ENCODE measurements at regions not wholly inside any gene's neighbourhood (a gene's known extent, or its start where the extent isn't known, plus 50 kb on each side); places are given as distances from the start of the nearest gene placed in this dataset.

- no peaks in the 10 kb centered on the region for H3K9me1 ChIP-seq (replicated peaks; ENCODE audit: control insufficient read depth, extremely low read depth, insufficient read depth, low read length)
- dilution Hi-C loops (cut with MboI; ENCODE audit: extremely low pct_ligation_motif_present, low sequenced_read_pairs): no loop called here
- no peak for TF ChIP-seq EZH2 (IDR thresholded peaks at IDR 0.05; ENCODE audit: borderline replicate concordance, low read depth, low read length, severe bottlenecking)
- no peak for TF ChIP-seq CTCF (IDR thresholded peaks at IDR 0.05; ENCODE audit: extremely low read depth in 1 of 2, insufficient read depth in 1 of 2, low read depth in 1 of 2, low read length in 2 of 2)
- no peak for TF ChIP-seq MYC (IDR thresholded peaks at IDR 0.05; ENCODE audit: low read depth, low read length)
- no peak for TF ChIP-seq FOS (IDR thresholded peaks at IDR 0.05; ENCODE audit: borderline replicate concordance, insufficient read depth, low read length)
- no peak for TF ChIP-seq POLR2A (IDR thresholded peaks at IDR 0.05; ENCODE audit: low read depth, low read length)
- TF ChIP-seq JUN (IDR thresholded peaks at IDR 0.05; ENCODE audit: borderline replicate concordance, insufficient read depth, insufficient read length, low read depth): no peak
- TF ChIP-seq MAX (IDR thresholded peaks at IDR 0.05; ENCODE audit: insufficient read depth, insufficient read length): no peak
- TF ChIP-seq POLR2AphosphoS5 (IDR thresholded peaks at IDR 0.05; ENCODE audit: insufficient read depth, low read depth, low read length): no peak
Measured at GRCh38 chr5:149435660-149436059, 56.6 kb upstream of the IL17B start.

More at GRCh38 chr5:149435660-149436059, 56.6 kb upstream of the IL17B start:
- H3K4me2 ChIP-seq (ENCODE audit: insufficient read depth, low read length): no peak overlapping the region
- no peaks in the 10 kb centered on the region for H4K20me1 ChIP-seq (replicated peaks; ENCODE audit: control insufficient read depth, extremely low read depth, insufficient read depth, low read length)
- H3K79me2 ChIP-seq (ENCODE audit: control insufficient read depth, insufficient read depth, low read length): no peaks in the 10 kb centered on the region
- H3K9ac ChIP-seq (replicated peaks; ENCODE audit: extremely low read depth, insufficient read depth, low read length): no peak overlapping the region
- BruUV-seq (replicated peaks): no TSS peak
- H3K27ac ChIP-seq (ENCODE audit: insufficient read depth, low read depth, low read length): no peak overlapping the region
- peaks cover 15% of the 10 kb centered on the region for H3K4me1 ChIP-seq (ENCODE audit: control insufficient read depth, extremely low read depth, insufficient read depth, low read length)
- intact Hi-C loops (cut with micrococcal nuclease): loop anchor here (2.0 to 10.0 kb wide), 2 partner anchors 183 to 301 kb away; no protein-coding TSS in a partner anchor
- FAIRE-seq: no peak
- H2AFZ ChIP-seq (ENCODE audit: low read depth, low read length): no peak overlapping the region
- no peaks in the 10 kb centered on the region for H3K9me3 ChIP-seq (replicated peaks; ENCODE audit: control insufficient read depth, insufficient read depth, low read length)
- no peak overlapping the region for H3K4me3 ChIP-seq (replicated peaks in 1 of 3; ENCODE audit: insufficient read depth in 1 of 3, low read depth in 1 of 3, low read length in 3 of 3)
- POLR2A ChIA-PET: no interaction called here
- CTCF ChIA-PET: interaction anchor here (0.9 to 5.8 kb wide), 16 partner anchors 12 to 183 kb away, joined by 3 to 79 read pairs (median 6); partner anchors contain the start of genes AFAP1L1, ARHGEF37 and CSNK1A1
- no peak for DNase-seq (ENCODE audit: low read depth, low spot score)
- H3K36me3 ChIP-seq (ENCODE audit: control insufficient read depth in 2 of 2, extremely low read depth in 1 of 2, insufficient read depth in 2 of 2, low read length in 2 of 2): no peaks in the 10 kb centered on the region
- H3K27me3 ChIP-seq (ENCODE audit: control insufficient read depth in 2 of 2, insufficient read depth in 2 of 2, low read length in 2 of 2): no peaks in the 10 kb centered on the region

Measured in endothelial cell of umbilical vein (primary cell).